Prostate gland (tissue), 2 donors: ENCODE measurements at regions not wholly inside any gene's neighbourhood (a gene's known extent, or its start where the extent isn't known, plus 50 kb on each side); places are given as distances from the start of the nearest gene placed in this dataset.

ENCODE experiments used
- CTCF ChIP-seq, 4 experiments: fragments of 200-600 bp in 2 of 4; fragments of 450-650 bp in 2 of 4; sonication (generic) in 2 of 4; IDR thresholded peaks; 1 replicate in 3 of 4; 2 replicates in 1 of 4; pipeline ENCODE4 v1.5.1; 2016 to 2019; ENCODE audit warnings: antibody characterized with exemption in 4 of 4, mild to moderate bottlenecking in 2 of 4, moderate library complexity in 2 of 4
- POLR2A ChIP-seq: fragments of 450-650 bp; IDR thresholded peaks from one replicate; pipeline ENCODE4 v1.6.1; 2016; ENCODE audit warnings: antibody characterized with exemption, mild to moderate bottlenecking
- POLR2AphosphoS5 ChIP-seq: sonication (generic); formaldehyde crosslinking; IDR thresholded peaks from one replicate; pipeline ENCODE4 v1.6.1; 2017; ENCODE audit warnings: antibody characterized with exemption

- TF ChIP-seq CTCF (IDR thresholded peaks at IDR 0.05) = no peak
- no peak for TF ChIP-seq POLR2AphosphoS5
- TF ChIP-seq POLR2A = no peak
Measured at GRCh38 chr20:53683506-53683905, 89.9 kb upstream of the ZNF217 start.
